ENCODE measurements at regions not wholly inside any gene's neighbourhood (a gene's known extent, or its start where the extent isn't known, plus 50 kb on each side); places are given as distances from the start of the nearest gene placed in this dataset.

DNA sequence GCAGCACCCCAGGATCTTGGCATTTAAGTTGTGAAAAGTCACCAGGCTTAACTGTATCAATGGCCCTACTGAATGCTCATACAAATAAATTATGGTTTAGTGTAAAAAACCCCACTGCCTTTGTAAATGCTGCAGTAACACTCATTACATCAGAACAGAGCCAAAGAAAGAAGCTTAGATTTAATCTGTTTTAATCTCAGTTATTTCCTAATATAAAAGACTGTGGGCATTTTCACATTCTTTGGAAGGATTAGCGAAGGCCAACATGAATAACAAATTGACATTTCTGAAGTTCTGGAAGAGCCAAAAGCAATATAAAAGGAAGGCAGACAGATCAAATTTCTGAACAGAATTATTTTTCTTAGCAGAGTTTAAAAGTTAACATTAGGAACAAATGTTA lies 140.0 kb upstream of the HCCS start:
- TF ChIP-seq EP300 (conservative IDR thresholded peaks at IDR 0.05; ENCODE audit: poor library complexity, severe bottlenecking) (no peak), MXI1 (conservative IDR thresholded peaks at IDR 0.05; ENCODE audit: poor library complexity, severe bottlenecking) (no peak), POLR2AphosphoS5 (IDR thresholded peaks at IDR 0.05) (no peak), RAD21 (conservative IDR thresholded peaks at IDR 0.05) (no peak), EZH2 (IDR thresholded peaks at IDR 0.05; ENCODE audit: borderline replicate concordance, insufficient read depth, low read length, poor library complexity, severe bottlenecking) (no peak), SMC3 (conservative IDR thresholded peaks at IDR 0.05; ENCODE audit: poor library complexity) (no peak), TAF1 (IDR thresholded peaks at IDR 0.05; ENCODE audit: low read depth) (no peak)
- TF ChIP-seq, protein P1, sequence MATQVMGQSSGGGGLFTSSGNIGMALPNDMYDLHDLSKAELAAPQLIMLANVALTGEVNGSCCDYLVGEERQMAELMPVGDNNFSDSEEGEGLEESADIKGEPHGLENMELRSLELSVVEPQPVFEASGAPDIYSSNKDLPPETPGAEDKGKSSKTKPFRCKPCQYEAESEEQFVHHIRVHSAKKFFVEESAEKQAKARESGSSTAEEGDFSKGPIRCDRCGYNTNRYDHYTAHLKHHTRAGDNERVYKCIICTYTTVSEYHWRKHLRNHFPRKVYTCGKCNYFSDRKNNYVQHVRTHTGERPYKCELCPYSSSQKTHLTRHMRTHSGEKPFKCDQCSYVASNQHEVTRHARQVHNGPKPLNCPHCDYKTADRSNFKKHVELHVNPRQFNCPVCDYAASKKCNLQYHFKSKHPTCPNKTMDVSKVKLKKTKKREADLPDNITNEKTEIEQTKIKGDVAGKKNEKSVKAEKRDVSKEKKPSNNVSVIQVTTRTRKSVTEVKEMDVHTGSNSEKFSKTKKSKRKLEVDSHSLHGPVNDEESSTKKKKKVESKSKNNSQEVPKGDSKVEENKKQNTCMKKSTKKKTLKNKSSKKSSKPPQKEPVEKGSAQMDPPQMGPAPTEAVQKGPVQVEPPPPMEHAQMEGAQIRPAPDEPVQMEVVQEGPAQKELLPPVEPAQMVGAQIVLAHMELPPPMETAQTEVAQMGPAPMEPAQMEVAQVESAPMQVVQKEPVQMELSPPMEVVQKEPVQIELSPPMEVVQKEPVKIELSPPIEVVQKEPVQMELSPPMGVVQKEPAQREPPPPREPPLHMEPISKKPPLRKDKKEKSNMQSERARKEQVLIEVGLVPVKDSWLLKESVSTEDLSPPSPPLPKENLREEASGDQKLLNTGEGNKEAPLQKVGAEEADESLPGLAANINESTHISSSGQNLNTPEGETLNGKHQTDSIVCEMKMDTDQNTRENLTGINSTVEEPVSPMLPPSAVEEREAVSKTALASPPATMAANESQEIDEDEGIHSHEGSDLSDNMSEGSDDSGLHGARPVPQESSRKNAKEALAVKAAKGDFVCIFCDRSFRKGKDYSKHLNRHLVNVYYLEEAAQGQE (IDR thresholded peaks at IDR 0.05; ENCODE audit: borderline replicate concordance) = no peak
- TF ChIP-seq, protein P2, sequence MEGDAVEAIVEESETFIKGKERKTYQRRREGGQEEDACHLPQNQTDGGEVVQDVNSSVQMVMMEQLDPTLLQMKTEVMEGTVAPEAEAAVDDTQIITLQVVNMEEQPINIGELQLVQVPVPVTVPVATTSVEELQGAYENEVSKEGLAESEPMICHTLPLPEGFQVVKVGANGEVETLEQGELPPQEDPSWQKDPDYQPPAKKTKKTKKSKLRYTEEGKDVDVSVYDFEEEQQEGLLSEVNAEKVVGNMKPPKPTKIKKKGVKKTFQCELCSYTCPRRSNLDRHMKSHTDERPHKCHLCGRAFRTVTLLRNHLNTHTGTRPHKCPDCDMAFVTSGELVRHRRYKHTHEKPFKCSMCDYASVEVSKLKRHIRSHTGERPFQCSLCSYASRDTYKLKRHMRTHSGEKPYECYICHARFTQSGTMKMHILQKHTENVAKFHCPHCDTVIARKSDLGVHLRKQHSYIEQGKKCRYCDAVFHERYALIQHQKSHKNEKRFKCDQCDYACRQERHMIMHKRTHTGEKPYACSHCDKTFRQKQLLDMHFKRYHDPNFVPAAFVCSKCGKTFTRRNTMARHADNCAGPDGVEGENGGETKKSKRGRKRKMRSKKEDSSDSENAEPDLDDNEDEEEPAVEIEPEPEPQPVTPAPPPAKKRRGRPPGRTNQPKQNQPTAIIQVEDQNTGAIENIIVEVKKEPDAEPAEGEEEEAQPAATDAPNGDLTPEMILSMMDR (IDR thresholded peaks at IDR 0.05; ENCODE audit: poor library complexity, severe bottlenecking) = no peak
- Histone ChIP-seq H3K4me2 (ENCODE audit: low read length) (no peak overlapping the region), H3K9ac (ENCODE audit: low read length) (no peak overlapping the region), H2AFZ (ENCODE audit: low read depth, low read length) (no peak overlapping the region), H3K27me3 (ENCODE audit: insufficient read depth, low read depth, low read length) (no peaks in the 10 kb centered on the region), H3K4me3 (ENCODE audit: low read length) (no peak overlapping the region), H4K20me1 (ENCODE audit: insufficient read depth) (no peaks in the 10 kb centered on the region), H3K9me3 (ENCODE audit: low read length) (no peaks in the 10 kb centered on the region), H3K36me3 (ENCODE audit: insufficient read depth, low read length) (no peaks in the 10 kb centered on the region), H3K79me2 (replicated peaks; ENCODE audit: insufficient read depth, low read length) (no peaks in the 10 kb centered on the region), H3F3A (ENCODE audit: insufficient read depth, low read length, poor library complexity, severe bottlenecking) (no peaks in the 10 kb centered on the region), H3K9me2 (ENCODE audit: insufficient read depth, low read length) (no peaks in the 10 kb centered on the region), H3K27ac (ENCODE audit: low read length) (no peak overlapping the region)

DNA sequence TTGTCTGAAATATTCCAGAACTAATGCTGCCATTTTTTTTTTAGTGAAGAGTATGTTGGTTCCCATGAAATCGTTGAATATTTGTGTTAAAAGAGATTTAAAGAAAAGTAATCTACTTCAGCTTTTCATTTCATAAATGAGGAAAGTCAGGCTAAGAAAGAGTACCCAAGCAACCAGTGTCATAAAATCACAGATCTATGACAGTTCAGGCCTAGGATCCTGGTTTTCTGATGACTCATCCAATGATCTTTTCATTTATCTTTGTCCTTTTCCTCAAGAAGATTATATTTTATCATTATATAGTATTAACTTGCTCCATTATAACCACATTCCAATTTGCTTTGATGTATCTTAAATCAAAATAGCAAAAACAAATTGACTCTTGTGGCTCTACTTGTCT lies 139.4 kb upstream of the HCCS start:
- Histone ChIP-seq H4K20me1 (ENCODE audit: insufficient read depth) (no peaks in the 10 kb centered on the region), H3K79me2 (replicated peaks; ENCODE audit: insufficient read depth, low read length) (no peaks in the 10 kb centered on the region), H3K9me2 (ENCODE audit: insufficient read depth, low read length) (no peaks in the 10 kb centered on the region), H3F3A (ENCODE audit: insufficient read depth, low read length, poor library complexity, severe bottlenecking) (no peaks in the 10 kb centered on the region), H3K4me2 (ENCODE audit: low read length) (no peak overlapping the region), H3K9ac (ENCODE audit: low read length) (no peak overlapping the region), H3K27me3 (ENCODE audit: insufficient read depth, low read depth, low read length) (no peaks in the 10 kb centered on the region), H3K36me3 (ENCODE audit: insufficient read depth, low read length) (no peaks in the 10 kb centered on the region), H3K27ac (ENCODE audit: low read length) (no peak overlapping the region), H3K4me3 (ENCODE audit: low read length) (no peak overlapping the region), H3K9me3 (ENCODE audit: low read length) (no peaks in the 10 kb centered on the region), H2AFZ (ENCODE audit: low read depth, low read length) (no peak overlapping the region)
- TF ChIP-seq SMC3 (conservative IDR thresholded peaks at IDR 0.05; ENCODE audit: poor library complexity) (no peak), EZH2 (IDR thresholded peaks at IDR 0.05; ENCODE audit: borderline replicate concordance, insufficient read depth, low read length, poor library complexity, severe bottlenecking) (no peak), POLR2AphosphoS5 (IDR thresholded peaks at IDR 0.05) (no peak), TAF1 (IDR thresholded peaks at IDR 0.05; ENCODE audit: low read depth) (no peak), EP300 (conservative IDR thresholded peaks at IDR 0.05; ENCODE audit: poor library complexity, severe bottlenecking) (no peak)
- TF ChIP-seq, protein P1 (IDR thresholded peaks at IDR 0.05; ENCODE audit: borderline replicate concordance) = no peak
- TF ChIP-seq, protein P2 (IDR thresholded peaks at IDR 0.05; ENCODE audit: poor library complexity, severe bottlenecking) = no peak

All from neural cell (in vitro differentiated cells).